GM12872 (cell line): ENCODE measurements at regions not wholly inside any gene's neighbourhood (a gene's known extent, or its start where the extent isn't known, plus 50 kb on each side); places are given as distances from the start of the nearest gene placed in this dataset.

Experiments
- CTCF ChIP-seq: IDR thresholded peaks from 3 replicates; pipeline ENCODE4 v1.5.1; 2011; ENCODE audit warnings: low read depth, mild to moderate bottlenecking, low read length, moderate library complexity; ENCODE audit not compliant: insufficient read depth

GRCh38 chr12:93146263-93146939, 217.3 kb upstream of the EEA1 start:
- TF ChIP-seq CTCF, result no peak

- TF ChIP-seq CTCF, result no peak
Measured at GRCh38 chr12:93146970-93147369, 217.9 kb upstream of the EEA1 start.

- no peak for TF ChIP-seq CTCF
Measured at GRCh38 chr12:93148412-93148811, 219.3 kb upstream of the EEA1 start.

GRCh38 chr12:93149229-93149628, 220.1 kb upstream of the EEA1 start:
- no peak for TF ChIP-seq CTCF

- TF ChIP-seq CTCF, result no peak
Measured at GRCh38 chr12:93151079-93151762, 222.1 kb upstream of the EEA1 start.

- no peak for TF ChIP-seq CTCF
Measured at GRCh38 chr12:93152617-93153016, 223.5 kb upstream of the EEA1 start.

GRCh38 chr12:93153321-93153720, 224.2 kb upstream of the EEA1 start:
- no peak for TF ChIP-seq CTCF
